ENCODE measurements at regions not wholly inside any gene's neighbourhood (a gene's known extent, or its start where the extent isn't known, plus 50 kb on each side); places are given as distances from the start of the nearest gene placed in this dataset.

- no peak overlapping the region for H3K4me3 Mint-ChIP-seq
- H3K27me3 Mint-ChIP-seq (ENCODE audit: low read depth): peaks cover 2% of the 10 kb centered on the region
- H3K9me3 Mint-ChIP-seq: no peaks in the 10 kb centered on the region
- CTCF ChIA-PET: no interaction called here
- no peak for DNase-seq
- no peaks in the 10 kb centered on the region for H3K36me3 Mint-ChIP-seq (ENCODE audit: low read depth)
- intact Hi-C loops (cut with micrococcal nuclease): no loop called here
- no peak overlapping the region for H3K27ac Mint-ChIP-seq
- no peaks in the 10 kb centered on the region for H3K4me1 Mint-ChIP-seq (ENCODE audit: low read depth)
Measured at GRCh38 chr5:103617913-103618312, 55.3 kb upstream of the NUDT12 start.

- Mint-ChIP-seq H3K9me3 (no peaks in the 10 kb centered on the region), H3K4me3 (no peak overlapping the region), H3K27ac (no peak overlapping the region), H3K4me1 (ENCODE audit: low read depth) (no peaks in the 10 kb centered on the region), H3K36me3 (ENCODE audit: low read depth) (no peaks in the 10 kb centered on the region), H3K27me3 (ENCODE audit: low read depth) (no peaks in the 10 kb centered on the region)
- no peak for DNase-seq
- intact Hi-C loops (cut with micrococcal nuclease): no loop called here
- CTCF ChIA-PET: no interaction called here
Measured at GRCh38 chr5:103617090-103617489, 54.5 kb upstream of the NUDT12 start.

DNA sequence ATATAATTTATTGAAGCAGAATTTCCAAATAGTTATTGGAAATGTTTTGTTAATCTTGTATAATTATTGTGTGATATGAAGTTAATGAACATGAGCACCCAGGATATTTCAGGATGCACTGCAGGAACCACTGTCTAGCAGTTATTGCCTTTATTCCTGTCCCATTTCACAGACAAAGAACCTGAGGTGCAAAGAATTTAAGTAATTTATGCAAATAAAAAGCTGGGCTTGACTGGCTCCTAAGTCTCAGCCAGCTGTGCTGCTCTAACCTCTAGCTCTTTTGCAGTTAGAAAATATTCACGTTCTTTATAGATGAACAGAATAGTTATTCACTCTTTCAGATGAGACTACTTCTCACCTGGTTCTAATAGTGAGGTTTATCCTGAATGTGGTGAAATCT is 50.0 kb upstream of the NUDT12 start:
- Mint-ChIP-seq H3K36me3 (ENCODE audit: low read depth) (no peaks in the 10 kb centered on the region), H3K4me1 (ENCODE audit: low read depth) (no peaks in the 10 kb centered on the region), H3K4me3 (no peak overlapping the region), H3K27ac (no peak overlapping the region), H3K27me3 (ENCODE audit: low read depth) (peaks cover 3% of the 10 kb centered on the region), H3K9me3 (no peaks in the 10 kb centered on the region)
- CTCF ChIA-PET: no interaction called here
- no peak for DNase-seq
- intact Hi-C loops (cut with micrococcal nuclease): no loop called here

All from activated naive CD4-positive, alpha-beta T cell treated with anti-CD3 and anti-CD28 coated beads for 36 hours (primary cell).